H9 (cell line): ENCODE measurements at regions not wholly inside any gene's neighbourhood (a gene's known extent, or its start where the extent isn't known, plus 50 kb on each side); places are given as distances from the start of the nearest gene placed in this dataset.
A peak's percentile ranks its signal among the peaks of the same experiment; 100 is the strongest.

Experiments
- DNase-seq: peaks from one replicate; pipeline ENCODE4 v3.0.0-alpha.2; 2017
- H2AFZ ChIP-seq: one replicate; pipeline ENCODE4 v1.6.1; 2013; ENCODE audit warnings: mild to moderate bottlenecking, low read length, control low read depth, moderate library complexity
- H2AK5ac ChIP-seq: 2 replicates; pipeline ENCODE4 v1.6.1; 2013; ENCODE audit warnings: low read length, control low read depth, mixed read lengths; ENCODE audit not compliant: insufficient read length
- H2BK120ac ChIP-seq: one replicate; pipeline ENCODE4 v1.6.1; 2013; ENCODE audit warnings: low read depth, mild to moderate bottlenecking, low read length, control low read depth, inconsistent platforms; ENCODE audit not compliant: poor library complexity, severe bottlenecking
- H2BK12ac ChIP-seq: 2 replicates; pipeline ENCODE4 v1.6.1; 2013; ENCODE audit warnings: low read length, control low read depth, mixed read lengths, low read depth; ENCODE audit not compliant: insufficient read length
- H2BK15ac ChIP-seq: 2 replicates; pipeline ENCODE4 v1.6.1; 2013; ENCODE audit warnings: low read depth, low read length, control low read depth
- H2BK20ac ChIP-seq: one replicate; pipeline ENCODE4 v1.6.1; 2013; ENCODE audit warnings: low read depth, mild to moderate bottlenecking, low read length, control low read depth, inconsistent platforms; ENCODE audit not compliant: poor library complexity, severe bottlenecking
- H2BK5ac ChIP-seq: 2 replicates; pipeline ENCODE4 v1.6.1; 2013; ENCODE audit warnings: low read length, control low read depth, mixed read lengths; ENCODE audit not compliant: insufficient read length
- H3K14ac ChIP-seq: 2 replicates; pipeline ENCODE4 v1.6.1; 2013; ENCODE audit warnings: low read length, control low read depth; ENCODE audit not compliant: insufficient read depth
- H3K18ac ChIP-seq: 2 replicates; pipeline ENCODE4 v1.6.1; 2013; ENCODE audit warnings: low read depth, mild to moderate bottlenecking, mixed read lengths, low read length, control low read depth; ENCODE audit not compliant: insufficient read length
- H3K23ac ChIP-seq: 2 replicates; pipeline ENCODE4 v1.6.1; 2013; ENCODE audit warnings: low read length, control low read depth, mixed read lengths, low read depth; ENCODE audit not compliant: insufficient read length
- H3K23me2 ChIP-seq: 2 replicates; pipeline ENCODE4 v1.6.1; 2013; ENCODE audit warnings: low read depth, mild to moderate bottlenecking, mixed read lengths, low read length, control low read depth; ENCODE audit not compliant: insufficient read length, poor library complexity, severe bottlenecking
- H3K27ac ChIP-seq: 2 replicates; pipeline ENCODE4 v1.5.1; 2013; ENCODE audit warnings: low read length, control low read depth, mixed read lengths, low read depth; ENCODE audit not compliant: insufficient read length
- H3K27me3 ChIP-seq: 2 replicates; pipeline ENCODE4 v1.6.1; 2013; ENCODE audit warnings: low read length, control low read depth, inconsistent platforms; ENCODE audit not compliant: insufficient read depth
- H3K4ac ChIP-seq: 2 replicates; pipeline ENCODE4 v1.6.1; 2013; ENCODE audit warnings: low read depth, mild to moderate bottlenecking, control low read depth, inconsistent platforms, low read length, moderate library complexity
- H3K4me1 ChIP-seq: 2 replicates; pipeline ENCODE4 v1.6.1; 2013; ENCODE audit warnings: low read length, control low read depth, inconsistent platforms; ENCODE audit not compliant: insufficient read depth
- H3K4me2 ChIP-seq: 2 replicates; pipeline ENCODE4 v1.6.1; 2013; ENCODE audit warnings: low read length, control low read depth, mixed read lengths; ENCODE audit not compliant: insufficient read length, insufficient read depth
- H3K56ac ChIP-seq: 2 replicates; pipeline ENCODE4 v1.6.1; 2013; ENCODE audit warnings: low read depth, mild to moderate bottlenecking, mixed read lengths, low read length, control low read depth; ENCODE audit not compliant: insufficient read length
- H3K79me1 ChIP-seq: 2 replicates; pipeline ENCODE4 v1.6.1; 2013; ENCODE audit warnings: low read depth, mild to moderate bottlenecking, moderate library complexity, low read length, control low read depth, inconsistent platforms; ENCODE audit not compliant: insufficient read depth, poor library complexity, severe bottlenecking
- H3K79me2 ChIP-seq: 2 replicates; pipeline ENCODE4 v1.6.1; 2013; ENCODE audit warnings: low read length, control low read depth, inconsistent platforms; ENCODE audit not compliant: insufficient read depth
- H3K9ac ChIP-seq: 2 replicates; pipeline ENCODE4 v1.6.1; 2013; ENCODE audit warnings: low read length, control low read depth, mixed read lengths; ENCODE audit not compliant: insufficient read length; ENCODE audit errors: extremely low read depth
- H3K9me3 ChIP-seq: one replicate; pipeline ENCODE4 v1.6.1; 2013; ENCODE audit warnings: low read depth, low read length, inconsistent platforms; ENCODE audit not compliant: control insufficient read depth
- H3T11ph ChIP-seq: one replicate; pipeline ENCODE4 v1.6.1; 2013; ENCODE audit warnings: mild to moderate bottlenecking, low read length, control low read depth, inconsistent platforms
- H4K20me1 ChIP-seq: one replicate; pipeline ENCODE4 v1.6.1; 2013; ENCODE audit not compliant: control insufficient read depth, insufficient read length, insufficient read depth
- H4K5ac ChIP-seq: 2 replicates; pipeline ENCODE4 v1.6.1; 2013; ENCODE audit warnings: low read depth, mild to moderate bottlenecking, mixed read lengths, low read length, control low read depth; ENCODE audit not compliant: insufficient read length
- H4K8ac ChIP-seq: replicated peaks from 2 replicates; pipeline ENCODE4 v1.6.1; 2013; ENCODE audit warnings: low read length, control low read depth, mixed read lengths, low read depth; ENCODE audit not compliant: insufficient read length
- H4K91ac ChIP-seq: 2 replicates; pipeline ENCODE4 v1.6.1; 2013; ENCODE audit warnings: low read depth, mild to moderate bottlenecking, moderate library complexity, mixed read lengths, low read length, control low read depth; ENCODE audit not compliant: insufficient read length
- H3K27ac Mint-ChIP-seq, 3 experiments: 2 replicates in 2 of 3; 3 replicates in 1 of 3; pipeline ENCODE4 v1.8.0; 2020 to 2021; ENCODE audit warnings: mixed read lengths in 3 of 3, mild to moderate bottlenecking in 1 of 3, moderate library complexity in 1 of 3
- H3K27me3 Mint-ChIP-seq: 2 replicates; pipeline ENCODE4 v1.8.0; 2021; ENCODE audit warnings: low read depth, mild to moderate bottlenecking, moderate library complexity, mixed read lengths
- H3K36me3 Mint-ChIP-seq, 3 experiments: 2 replicates in 2 of 3; 3 replicates in 1 of 3; pipeline ENCODE4 v1.8.0; 2020 to 2021; ENCODE audit warnings: low read depth in 3 of 3, mixed read lengths in 3 of 3; ENCODE audit not compliant: insufficient read depth in 1 of 3
- H3K4me1 Mint-ChIP-seq, 2 experiments: 2 replicates each; pipeline ENCODE4 v1.8.0; 2020; ENCODE audit warnings: mixed read lengths in 2 of 2
- H3K4me3 Mint-ChIP-seq, 2 experiments: 2 replicates in 1 of 2; 3 replicates in 1 of 2; pipeline ENCODE4 v1.8.0; 2020 to 2021; ENCODE audit warnings: mild to moderate bottlenecking in 2 of 2, mixed read lengths in 2 of 2, moderate library complexity in 1 of 2
- H3K9me3 Mint-ChIP-seq, 2 experiments: 2 replicates in 1 of 2; 3 replicates in 1 of 2; pipeline ENCODE4 v1.8.0; 2020; ENCODE audit warnings: mild to moderate bottlenecking in 2 of 2, mixed read lengths in 2 of 2, moderate library complexity in 1 of 2
- CTCF ChIP-seq: fragments of 200-600 bp; sonication (generic); conservative IDR thresholded peaks from 3 replicates; pipeline ENCODE4 v1.8.0; 2021; ENCODE audit warnings: antibody characterized with exemption, mild to moderate bottlenecking
- WGBS: extraction: QIAGEN DNeasy Blood & Tissue Kit; methylation state at CpG from one replicate; pipeline ENCODE4 v1.1.7; 2013; ENCODE audit warnings: missing lambda C conversion rate, low lambda C conversion rate, mixed read lengths; ENCODE audit not compliant: insufficient read length; ENCODE audit errors: extremely low coverage; 5-methylcytosine and 5-hydroxymethylcytosine counted together

GRCh38 chr14:83830316-83830715 is 1699.6 kb upstream of the FLRT2 start:
- Histone ChIP-seq H3K9ac (no peak overlapping the region), H3K27me3 (no peaks in the 10 kb centered on the region), H4K20me1 (no peaks in the 10 kb centered on the region), H3K56ac (no peak overlapping the region), H3K9me3 (no peaks in the 10 kb centered on the region), H2BK5ac (no peak overlapping the region), H3K79me2 (no peaks in the 10 kb centered on the region), H3K4ac (no peak overlapping the region), H4K8ac (no peak overlapping the region), H3K14ac (no peak overlapping the region), H2BK120ac (no peak overlapping the region), H4K91ac (no peak overlapping the region), H3K79me1 (no peaks in the 10 kb centered on the region), H3K27ac (no peak overlapping the region), H3K4me2 (no peak overlapping the region), H4K5ac (no peak overlapping the region), H3K18ac (no peak overlapping the region), H3K23ac (no peak overlapping the region), H2AFZ (no peak overlapping the region), H3K23me2 (no peaks in the 10 kb centered on the region), H2AK5ac (no peak overlapping the region), H2BK20ac (peak overlapping the region; percentile 45), H3K4me1 (peaks cover 8% of the 10 kb centered on the region), H2BK12ac (no peak overlapping the region), H3T11ph (no peak overlapping the region), H2BK15ac (no peak overlapping the region)
- H3K4me3 Mint-ChIP-seq, result no peak overlapping the region
- DNase-seq, result no peak
- H3K36me3 Mint-ChIP-seq, result no peaks in the 10 kb centered on the region
- WGBS, result no CpG with 5 or more reads among the region's 2 CpGs
- no peaks in the 10 kb centered on the region for H3K27me3 Mint-ChIP-seq
- no peak for TF ChIP-seq CTCF
- H3K9me3 Mint-ChIP-seq, result no peaks in the 10 kb centered on the region
- H3K4me1 Mint-ChIP-seq, result peaks cover 16 to 17% of the 10 kb centered on the region in 2 experiments
- no peak overlapping the region for H3K27ac Mint-ChIP-seq
